GM18907 (cell line): ENCODE measurements at regions not wholly inside any gene's neighbourhood (a gene's known extent, or its start where the extent isn't known, plus 50 kb on each side); places are given as distances from the start of the nearest gene placed in this dataset.
"Not testable (repeated sequence)": the region's sequence is repeated elsewhere in the genome, so short reads cannot be mapped to it uniquely, and the experiment has no call there.

Source experiments
- ATAC-seq: cut with Tn5 transposase; IDR thresholded peaks from one replicate; pipeline ENCODE4 v1.9.1; 2021; ENCODE audit warnings: mild to moderate bottlenecking, moderate library complexity; ENCODE audit not compliant: unreplicated experiment

DNA sequence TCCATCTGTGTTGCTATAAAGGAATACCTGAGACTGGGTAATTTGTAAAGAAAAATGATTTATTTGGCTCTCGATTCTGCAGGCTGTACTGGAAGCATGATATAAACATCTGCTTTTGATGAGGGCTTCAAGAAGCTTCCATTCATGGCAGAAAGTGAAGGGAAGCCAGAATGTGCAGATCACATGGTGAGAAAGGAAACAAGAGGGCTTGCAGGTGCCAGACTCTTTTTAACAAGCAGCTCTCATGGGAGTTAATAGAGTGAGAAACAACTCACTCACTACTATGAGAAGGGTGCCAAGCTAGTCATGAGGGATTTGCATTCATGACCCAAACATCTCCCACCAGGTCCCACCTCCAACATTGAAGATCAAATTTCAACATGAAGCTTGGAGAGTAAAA lies 247.2 kb downstream of the ZIC4 start:
- ATAC-seq: no peak

DNA sequence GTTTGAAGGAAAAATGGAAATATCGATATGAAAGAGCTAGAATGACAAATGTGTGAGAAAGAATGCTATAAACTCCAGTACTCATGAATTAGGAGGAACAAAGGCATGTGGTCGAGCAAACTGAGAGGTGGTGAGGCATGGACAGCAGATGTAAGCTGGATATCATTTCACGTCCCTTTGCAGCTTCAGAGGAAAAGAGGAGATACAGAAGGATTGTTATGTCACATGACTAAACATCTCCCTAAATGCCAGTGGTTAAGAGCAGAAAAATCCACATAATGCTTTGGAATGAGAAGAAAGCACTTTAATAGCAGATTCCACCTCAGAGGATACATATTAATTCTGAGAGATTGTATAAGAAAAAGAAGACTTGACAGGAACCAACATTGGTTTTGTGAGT lies 248.7 kb downstream of the ZIC4 start:
- no peak for ATAC-seq

DNA sequence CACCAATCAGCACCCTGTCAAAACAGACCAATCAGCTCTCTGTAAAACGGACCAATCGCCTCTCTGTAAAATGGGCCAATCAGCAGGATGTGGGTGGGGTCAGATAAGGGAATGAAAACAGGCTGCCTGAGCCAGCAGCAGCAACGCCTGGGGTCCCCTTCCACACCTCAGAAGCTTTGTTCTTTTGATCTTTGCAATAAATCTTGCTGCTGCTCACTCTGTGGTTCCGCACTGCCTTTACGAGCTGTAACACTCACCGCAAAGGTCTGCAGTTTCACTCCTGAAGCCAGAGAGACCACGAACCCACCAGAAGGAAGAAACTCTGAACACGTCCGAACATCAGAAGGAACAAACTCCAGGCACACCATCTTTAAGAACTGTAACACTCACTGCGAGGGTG lies 251.4 kb downstream of the ZIC4 start:
- not testable (repeated sequence) for ATAC-seq

DNA sequence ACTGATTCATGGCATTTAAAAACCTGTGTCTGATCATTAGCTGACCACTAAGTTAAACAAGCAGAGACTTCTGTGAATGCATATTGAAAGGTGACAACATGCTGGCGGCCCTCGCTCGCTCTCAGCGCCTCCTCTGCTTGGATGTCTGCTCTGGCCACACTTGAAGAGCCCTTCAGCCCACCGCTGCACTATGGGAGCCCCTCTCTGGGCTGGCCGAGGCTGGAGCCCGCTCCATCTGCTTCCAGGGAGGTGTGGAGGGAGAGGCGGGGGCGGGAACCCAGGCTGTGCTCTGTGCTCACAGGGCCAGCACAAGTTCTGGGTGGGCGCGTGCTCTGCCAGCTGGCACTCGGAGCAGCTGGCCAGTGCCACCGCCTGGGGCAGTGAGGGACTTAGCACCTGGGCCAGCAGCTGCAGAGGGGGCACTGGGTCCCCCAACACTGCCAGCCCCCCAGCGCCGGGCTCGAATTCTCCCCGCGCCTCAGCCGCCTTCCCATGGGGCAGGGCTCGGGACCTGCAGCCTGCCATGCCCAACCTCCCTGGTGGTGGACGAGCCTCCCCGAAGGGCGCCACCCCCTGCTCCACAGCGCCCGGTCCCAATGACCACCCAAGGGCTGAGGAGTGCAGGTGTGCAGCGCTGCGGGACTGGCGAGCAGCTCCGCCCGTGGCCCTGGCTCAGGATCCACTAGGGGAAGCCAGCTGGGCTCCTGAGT lies 252.4 kb downstream of the ZIC4 start:
- no peak for ATAC-seq

DNA sequence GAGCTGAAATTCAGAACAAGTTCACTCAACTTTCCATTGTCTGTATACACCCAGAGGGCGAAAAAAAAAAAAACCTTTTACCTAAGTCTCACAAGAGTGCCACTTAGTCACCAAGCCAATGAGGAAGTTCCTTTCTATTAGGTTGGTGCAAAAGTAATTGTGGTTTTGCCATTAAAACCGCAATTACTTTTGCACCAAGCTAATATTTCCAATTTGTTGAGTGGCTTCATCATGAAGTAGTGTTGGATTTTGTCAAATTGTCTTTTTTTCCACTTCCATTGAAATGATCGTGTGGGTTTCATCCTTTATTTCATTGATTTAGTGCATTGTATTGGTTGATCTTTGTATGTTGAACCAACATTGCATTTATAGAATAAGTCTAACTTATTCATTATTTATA lies 253.9 kb downstream of the ZIC4 start:
- no peak for ATAC-seq

DNA sequence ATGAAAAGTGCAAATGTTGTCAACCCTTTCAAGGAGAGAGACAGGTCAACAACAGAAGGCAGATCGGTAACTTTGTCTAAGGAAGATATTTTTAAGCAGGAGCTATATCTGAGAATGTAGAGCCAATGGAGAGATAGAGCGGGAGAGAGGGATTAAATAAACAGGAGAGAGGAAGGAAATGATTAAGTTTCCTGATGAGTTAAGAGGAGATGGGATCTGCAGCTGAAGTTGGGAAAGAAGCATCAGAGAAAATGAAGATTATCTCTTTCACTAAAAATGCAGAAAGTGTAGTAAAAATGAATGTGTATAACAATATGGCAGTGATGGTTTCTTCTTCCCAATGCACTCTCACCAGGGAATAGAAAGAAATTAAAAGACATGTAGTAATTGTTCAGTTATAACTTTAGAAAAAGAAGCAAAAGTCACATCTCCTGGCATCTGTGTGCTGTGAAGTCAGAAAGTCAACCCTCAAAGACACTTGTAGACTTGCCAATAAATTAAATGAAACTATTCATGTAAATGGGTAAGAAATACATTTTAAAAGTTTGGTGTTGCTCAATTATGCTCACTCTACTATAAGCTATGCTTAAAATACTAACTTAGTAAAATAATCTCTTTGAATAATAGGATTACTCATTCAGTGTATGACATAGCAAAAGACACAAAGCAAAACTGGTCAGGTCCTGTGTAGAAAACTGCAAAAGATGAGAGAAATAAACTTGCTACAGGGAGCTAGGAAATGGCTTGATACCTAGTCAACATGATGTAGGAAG lies 264.6 kb downstream of the ZIC4 start:
- no peak for ATAC-seq

DNA sequence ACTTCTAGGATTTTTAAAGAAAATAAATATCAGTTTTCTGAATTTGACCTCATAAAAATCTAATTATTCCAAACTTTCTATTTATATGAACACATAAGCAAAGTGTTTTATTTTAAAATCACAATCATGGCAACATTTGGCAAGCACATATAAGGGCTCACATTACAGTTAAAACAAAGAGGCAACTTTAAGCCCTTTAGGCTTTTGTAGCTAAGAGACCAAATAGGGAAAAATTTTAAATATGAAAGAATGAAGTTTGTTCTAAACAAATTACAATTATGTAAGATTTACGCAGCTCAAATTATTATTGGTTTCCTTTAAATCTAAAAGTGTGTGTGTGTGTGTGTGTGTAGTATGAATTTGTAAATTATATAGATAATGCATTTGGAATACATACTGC lies 267.0 kb downstream of the ZIC4 start:
- no peak for ATAC-seq

DNA sequence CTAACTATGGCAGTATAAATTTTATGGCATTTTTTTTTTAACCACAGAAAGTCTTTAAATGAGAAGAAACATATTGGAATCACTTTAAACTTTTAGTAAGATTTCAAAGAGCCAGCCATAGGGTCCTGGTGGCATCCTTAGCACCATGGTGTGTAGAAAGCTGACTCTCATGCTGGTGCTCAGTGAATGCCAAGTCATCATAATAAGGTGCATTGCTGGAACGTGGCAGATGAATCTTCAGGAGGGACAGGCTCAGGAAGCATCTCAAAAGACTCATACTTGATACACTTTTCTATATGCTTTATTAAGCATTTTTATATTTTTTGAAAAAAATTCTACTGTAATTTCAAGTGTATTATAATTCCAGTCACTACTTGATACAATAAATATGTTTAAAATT lies 274.2 kb downstream of the ZIC4 start:
- ATAC-seq: no peak

DNA sequence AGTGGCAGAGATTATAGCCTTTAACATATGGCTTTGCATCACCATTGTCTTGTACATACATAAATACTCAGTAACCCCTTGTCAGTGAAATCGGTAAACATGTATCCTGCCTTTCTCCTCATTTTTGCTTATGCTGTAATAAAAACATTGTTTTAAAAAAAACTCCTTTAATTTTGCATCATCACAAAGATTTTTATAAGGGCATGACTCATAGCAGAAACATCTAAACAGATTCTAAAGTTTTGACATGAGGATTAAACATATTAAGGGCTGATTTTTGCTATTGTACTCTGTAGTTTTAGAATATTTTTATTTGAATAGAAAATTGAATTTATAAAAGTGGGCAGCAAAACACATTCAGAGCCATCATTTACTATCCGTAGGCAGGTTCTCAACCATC lies 275.9 kb downstream of the ZIC4 start:
- ATAC-seq: no peak

DNA sequence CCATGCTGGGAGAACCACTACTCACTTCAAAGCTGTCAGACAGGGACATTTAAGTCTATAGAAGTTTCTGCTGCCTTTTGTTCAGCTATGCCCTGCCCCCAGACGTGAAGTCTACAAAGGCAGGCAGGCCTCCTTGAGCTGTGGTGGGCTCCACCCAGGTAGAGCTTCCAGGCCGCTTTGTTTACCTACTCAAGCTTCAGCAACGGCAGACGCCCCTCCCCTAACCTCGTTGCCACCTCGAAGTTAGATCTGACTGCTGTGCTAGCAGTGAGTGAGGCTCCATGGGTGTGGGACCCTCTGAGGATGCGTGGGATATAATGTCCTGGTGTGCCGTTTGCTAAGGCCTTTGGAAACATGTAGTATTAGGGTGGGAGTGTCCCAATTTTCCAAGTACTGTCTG lies 276.7 kb downstream of the ZIC4 start:
- ATAC-seq: no peak

DNA sequence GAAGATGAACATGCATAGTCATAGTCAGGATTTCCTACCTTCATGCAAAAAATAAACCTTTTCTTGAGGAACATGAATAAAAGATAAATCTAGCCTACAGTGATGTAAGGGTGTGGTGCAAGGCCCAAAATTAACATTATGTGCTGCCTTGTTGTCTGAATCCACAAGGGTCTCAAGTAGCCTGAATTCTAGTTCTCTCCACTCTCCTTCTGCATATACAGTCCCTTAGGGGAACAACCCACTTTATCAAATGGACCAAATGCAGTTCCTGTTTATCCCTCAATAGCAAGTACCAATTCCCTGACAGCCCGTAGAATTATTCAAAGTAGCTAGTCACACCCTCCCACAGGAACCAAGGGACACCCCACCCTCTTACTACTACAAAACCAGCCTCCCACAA lies 284.0 kb downstream of the ZIC4 start:
- no peak for ATAC-seq

DNA sequence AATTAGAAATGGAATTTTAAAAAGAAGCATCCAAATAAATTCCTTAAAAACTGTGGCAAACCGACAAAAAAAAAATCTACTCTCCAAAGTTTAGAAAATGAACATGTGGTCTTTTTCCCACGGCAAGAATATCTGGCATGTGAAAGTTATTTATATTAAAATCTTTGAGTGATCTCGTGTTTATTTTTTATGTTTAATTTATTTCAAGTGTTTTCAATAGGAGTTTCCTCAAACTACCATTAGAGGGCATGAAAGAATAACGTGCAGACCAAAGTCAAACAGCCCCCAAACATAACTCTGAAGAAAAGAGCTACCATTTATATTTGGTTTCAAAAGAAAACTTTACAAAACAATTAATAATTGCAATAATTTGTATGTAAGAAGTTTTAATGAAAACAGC lies 286.4 kb downstream of the ZIC4 start:
- ATAC-seq: no peak

DNA sequence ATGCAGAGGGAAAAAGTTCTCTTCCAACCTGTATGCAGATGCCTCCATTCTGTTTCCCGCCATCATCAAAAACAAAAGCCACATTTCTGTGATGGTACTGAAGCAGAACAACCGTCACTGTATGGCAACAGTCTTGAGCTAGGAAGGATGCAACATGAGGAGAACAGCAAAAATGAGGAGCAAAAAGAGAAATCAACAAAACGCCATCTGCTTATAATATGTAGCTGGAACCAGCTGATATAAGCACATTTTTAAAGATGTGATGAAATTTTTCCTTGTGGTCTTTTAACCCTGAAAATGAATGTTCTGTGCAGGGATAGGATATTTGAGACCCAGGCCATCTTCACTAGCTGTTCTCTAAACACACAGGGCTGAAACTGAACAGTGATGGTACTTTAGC lies 287.0 kb downstream of the ZIC4 start:
- no peak for ATAC-seq

DNA sequence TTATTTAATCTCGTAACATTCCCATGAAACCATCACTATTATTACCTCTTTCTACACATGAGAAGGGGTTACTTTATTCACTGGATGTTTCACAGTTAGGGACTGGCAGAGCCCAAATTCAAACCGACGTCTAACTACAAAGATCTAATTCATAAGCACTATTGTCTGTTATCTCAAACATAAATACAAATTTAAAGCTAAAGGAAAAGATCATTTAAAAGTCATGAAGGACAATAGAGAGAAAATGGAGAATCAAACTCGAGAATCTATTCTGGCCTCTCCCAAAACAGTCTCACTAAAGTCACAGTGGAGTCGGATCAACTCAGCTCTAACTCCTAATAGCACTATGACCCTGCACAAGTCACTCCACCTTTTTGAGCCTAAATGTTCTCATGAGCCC lies 287.7 kb downstream of the ZIC4 start:
- no peak for ATAC-seq

DNA sequence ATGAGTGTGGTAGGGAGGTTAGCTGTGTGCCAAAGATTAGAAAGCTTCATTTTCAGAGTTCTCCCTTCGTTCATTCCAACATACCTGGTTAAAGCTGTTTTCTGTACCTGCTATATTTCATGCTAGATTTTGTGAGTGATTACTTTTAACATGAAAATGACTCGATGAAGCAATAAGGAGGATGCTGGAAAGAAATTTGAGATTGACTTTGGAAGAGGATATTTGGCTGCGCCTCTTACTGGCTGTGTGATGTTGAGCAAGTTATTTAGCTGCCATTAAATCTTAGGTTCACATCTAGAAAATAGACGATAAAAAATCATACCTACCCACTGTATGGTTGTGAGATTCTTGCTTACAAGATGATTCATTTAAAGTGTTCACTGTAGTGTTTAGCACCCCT lies 288.7 kb downstream of the ZIC4 start:
- no peak for ATAC-seq

DNA sequence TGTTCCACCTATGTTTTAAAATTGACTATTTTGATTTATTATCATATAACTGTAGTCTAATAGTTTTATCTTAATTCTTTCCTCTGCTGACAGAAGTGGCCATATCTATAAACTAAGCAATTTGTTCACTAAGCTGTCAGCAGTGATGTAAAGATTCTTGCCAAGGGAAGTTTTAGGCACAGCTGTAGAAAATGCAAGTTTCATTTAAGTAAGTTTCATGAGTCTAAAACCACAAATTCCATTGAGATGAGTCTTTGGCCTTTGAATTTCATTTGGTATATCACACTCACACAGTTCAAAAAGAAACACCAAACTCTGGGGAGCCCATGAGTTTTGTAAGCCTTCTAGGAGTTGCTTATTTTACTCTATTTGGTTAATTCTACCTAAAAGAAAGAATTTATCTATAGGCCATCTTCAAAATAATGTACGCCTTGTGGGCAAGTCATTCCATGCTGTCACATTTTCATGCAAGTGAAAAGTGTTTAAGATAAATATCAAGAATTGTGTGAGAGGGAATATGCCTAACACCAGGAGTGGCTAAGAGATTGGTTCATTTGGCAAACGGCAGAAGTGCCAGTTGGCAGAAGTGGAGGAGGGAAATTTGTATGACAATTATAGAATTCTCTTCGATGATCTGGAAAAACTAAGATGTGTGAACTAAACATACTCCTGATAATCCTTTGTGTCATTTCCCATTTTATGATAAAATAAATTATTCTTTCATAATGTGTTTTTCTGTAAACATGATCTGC lies 292.9 kb downstream of the ZIC4 start:
- ATAC-seq: no peak

DNA sequence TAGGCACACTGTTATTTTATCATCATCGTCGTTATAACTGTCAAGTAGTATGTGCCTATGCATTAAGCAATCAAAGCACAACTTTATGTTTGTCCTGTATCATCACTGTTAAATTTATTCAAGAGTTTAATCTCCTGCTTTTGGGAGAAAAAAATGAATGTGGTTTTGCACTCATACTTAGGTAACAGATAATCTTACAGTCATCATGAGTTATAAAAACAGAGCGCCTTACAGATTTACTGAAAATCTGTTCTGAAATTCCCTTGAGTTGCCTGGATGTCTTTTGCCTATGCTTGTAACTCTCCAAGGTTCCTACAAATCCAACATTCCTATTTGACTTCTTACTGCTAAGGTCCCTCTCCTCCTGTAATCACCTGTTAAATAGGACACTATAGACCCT lies 307.3 kb downstream of the ZIC4 start:
- ATAC-seq: no peak

DNA sequence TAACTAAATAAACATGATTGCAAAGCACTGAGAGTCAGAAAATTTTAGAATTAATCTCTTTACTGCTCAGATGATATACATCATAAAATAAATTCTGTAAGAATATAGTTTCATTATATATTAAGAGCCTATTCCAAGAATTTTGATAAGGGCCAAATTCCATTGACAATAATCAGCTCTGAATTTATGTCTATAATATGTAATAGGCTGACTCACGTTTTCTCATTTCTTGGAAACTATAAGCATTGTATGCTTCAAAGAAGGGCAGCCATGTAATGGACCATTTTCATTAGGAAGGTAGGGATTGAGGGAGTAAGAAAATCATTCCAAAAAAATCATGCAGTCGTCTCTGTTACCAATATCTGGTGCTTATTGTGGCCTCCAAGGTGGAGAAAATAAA lies 315.9 kb downstream of the ZIC4 start:
- ATAC-seq: no peak

DNA sequence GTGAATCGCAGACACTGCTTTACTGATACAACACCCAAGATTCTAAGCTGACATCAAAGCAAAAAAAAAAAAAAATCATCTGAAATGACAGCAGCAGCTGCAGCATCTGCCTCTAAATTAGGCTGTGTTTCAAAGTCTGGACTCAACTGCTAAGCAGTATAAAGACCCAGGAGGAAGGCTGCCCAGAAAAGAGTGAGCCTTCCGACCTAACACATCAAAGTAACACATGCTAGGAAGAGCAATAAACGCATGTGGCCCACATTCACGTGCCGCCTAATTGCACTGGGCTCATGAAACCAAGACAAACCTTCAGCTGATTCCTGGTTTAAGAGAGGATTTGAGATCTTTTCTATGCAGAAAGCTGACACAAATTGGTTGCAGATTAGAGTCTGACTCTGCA lies 317.1 kb downstream of the ZIC4 start:
- ATAC-seq: no peak

DNA sequence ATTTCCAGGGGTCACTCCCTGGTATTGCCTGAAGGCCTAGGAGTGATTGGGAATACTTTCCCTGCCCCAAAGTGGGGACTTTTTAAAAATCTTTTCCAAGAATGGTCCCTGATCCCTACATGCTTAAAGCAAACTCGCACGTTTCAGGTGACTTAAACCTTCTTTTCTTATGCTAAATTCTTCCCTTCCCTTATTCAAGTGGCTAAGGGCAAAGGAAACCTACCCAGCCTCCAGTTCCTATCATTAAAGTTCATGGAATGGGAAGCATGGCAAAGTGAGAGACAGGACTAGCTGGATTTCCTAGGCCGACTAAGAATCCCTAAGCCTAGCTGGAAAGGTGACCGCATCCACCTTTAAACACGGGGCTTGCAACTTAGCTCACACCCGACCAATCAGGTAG lies 346.8 kb downstream of the ZIC4 start:
- ATAC-seq: not testable (repeated sequence)

DNA sequence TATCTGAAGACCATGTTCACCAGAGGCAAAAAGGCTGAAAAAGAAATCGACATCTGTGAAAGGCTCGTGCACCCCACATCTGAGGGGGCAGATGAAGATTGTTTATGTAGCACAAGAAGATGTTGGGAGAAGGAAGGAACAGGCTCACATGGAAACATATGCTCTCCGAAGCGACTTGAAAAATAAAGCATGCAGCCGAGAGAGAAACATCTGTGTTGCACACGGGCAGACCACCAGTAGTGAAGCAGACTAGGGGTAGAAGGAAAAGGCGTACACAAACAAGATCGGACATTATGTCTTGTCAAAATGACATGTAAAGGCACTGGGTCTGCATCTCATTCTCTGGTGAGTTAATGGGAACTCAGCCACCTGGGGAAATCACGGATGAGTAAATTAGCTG lies 356.5 kb downstream of the ZIC4 start:
- no peak for ATAC-seq

DNA sequence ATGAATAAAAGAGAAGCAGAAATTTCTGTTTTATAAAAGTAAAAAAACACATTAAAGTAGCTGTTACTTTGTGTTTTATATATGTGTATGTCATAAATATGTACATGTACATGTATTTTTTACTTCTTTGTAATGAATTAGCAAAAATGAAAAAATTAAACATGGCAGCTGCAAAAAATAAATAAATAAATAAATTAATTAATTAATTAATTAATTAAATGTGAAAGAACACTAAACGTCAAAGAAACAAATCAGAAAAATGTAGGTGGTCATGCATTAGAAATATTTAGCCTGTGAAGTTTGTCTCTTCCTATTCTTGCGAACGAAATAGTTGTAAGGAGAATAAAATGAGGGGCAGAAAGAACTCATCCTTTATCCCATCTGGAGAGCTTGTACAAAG lies 357.0 kb downstream of the ZIC4 start:
- no peak for ATAC-seq
